ENCODE measurements at regions not wholly inside any gene's neighbourhood (a gene's known extent, or its start where the extent isn't known, plus 50 kb on each side); places are given as distances from the start of the nearest gene placed in this dataset.

- ATAC-seq (ENCODE audit: low read depth) = no peak
- no peak for DNase-seq (ENCODE audit: low spot score)
- Histone ChIP-seq H3K36me3 (ENCODE audit: low read depth) (no peaks in the 10 kb centered on the region), H3K4me3 (ENCODE audit: severe bottlenecking) (no peak overlapping the region), H3K4me1 (ENCODE audit: insufficient read depth, poor library complexity, severe bottlenecking) (no peaks in the 10 kb centered on the region), H3K9me3 (ENCODE audit: severe bottlenecking) (no peaks in the 10 kb centered on the region), H3K27ac (ENCODE audit: poor library complexity, severe bottlenecking) (no peak overlapping the region), H3K27me3 (ENCODE audit: insufficient read depth, poor library complexity, severe bottlenecking) (no peaks in the 10 kb centered on the region)
- TF ChIP-seq CTCF (IDR thresholded peaks at IDR 0.05; ENCODE audit: poor library complexity, severe bottlenecking) = no peak
Observed at GRCh38 chr11:34730544-34731295, 109.8 kb downstream of the EHF start.

- Histone ChIP-seq H3K4me3 (ENCODE audit: severe bottlenecking) (no peak overlapping the region), H3K9me3 (ENCODE audit: severe bottlenecking) (no peaks in the 10 kb centered on the region), H3K36me3 (ENCODE audit: low read depth) (no peaks in the 10 kb centered on the region), H3K4me1 (ENCODE audit: insufficient read depth, poor library complexity, severe bottlenecking) (no peaks in the 10 kb centered on the region), H3K27me3 (ENCODE audit: insufficient read depth, poor library complexity, severe bottlenecking) (no peaks in the 10 kb centered on the region), H3K27ac (ENCODE audit: poor library complexity, severe bottlenecking) (no peak overlapping the region)
- ATAC-seq (ENCODE audit: low read depth) (no peak), DNase-seq (ENCODE audit: low spot score) (no peak)
- no peak for TF ChIP-seq CTCF (IDR thresholded peaks at IDR 0.05; ENCODE audit: poor library complexity, severe bottlenecking)
Observed at GRCh38 chr11:34728609-34729008, 107.7 kb downstream of the EHF start.

GRCh38 chr11:34727228-34727737 is 106.4 kb downstream of the EHF start:
- Histone ChIP-seq H3K4me1 (ENCODE audit: insufficient read depth, poor library complexity, severe bottlenecking) (no peaks in the 10 kb centered on the region), H3K27me3 (ENCODE audit: insufficient read depth, poor library complexity, severe bottlenecking) (no peaks in the 10 kb centered on the region), H3K27ac (ENCODE audit: poor library complexity, severe bottlenecking) (no peak overlapping the region), H3K9me3 (ENCODE audit: severe bottlenecking) (no peaks in the 10 kb centered on the region), H3K36me3 (ENCODE audit: low read depth) (no peaks in the 10 kb centered on the region), H3K4me3 (ENCODE audit: severe bottlenecking) (no peak overlapping the region)
- no peak for ATAC-seq (ENCODE audit: low read depth)
- no peak for TF ChIP-seq CTCF (IDR thresholded peaks at IDR 0.05; ENCODE audit: poor library complexity, severe bottlenecking)
- DNase-seq (ENCODE audit: low spot score) = no peak

- no peak for DNase-seq (ENCODE audit: low spot score)
- no peak for ATAC-seq (ENCODE audit: low read depth)
- no peak overlapping the region for H3K4me3 ChIP-seq (ENCODE audit: severe bottlenecking)
- H3K4me1 ChIP-seq (ENCODE audit: insufficient read depth, poor library complexity, severe bottlenecking) = no peaks in the 10 kb centered on the region
- H3K36me3 ChIP-seq (ENCODE audit: low read depth) = no peaks in the 10 kb centered on the region
- H3K27ac ChIP-seq (ENCODE audit: poor library complexity, severe bottlenecking) = no peak overlapping the region
- no peak for TF ChIP-seq CTCF (IDR thresholded peaks at IDR 0.05; ENCODE audit: poor library complexity, severe bottlenecking)
- H3K9me3 ChIP-seq (ENCODE audit: severe bottlenecking) = no peaks in the 10 kb centered on the region
- no peaks in the 10 kb centered on the region for H3K27me3 ChIP-seq (ENCODE audit: insufficient read depth, poor library complexity, severe bottlenecking)
Observed at GRCh38 chr11:34724973-34725372, 104.1 kb downstream of the EHF start.

DNA sequence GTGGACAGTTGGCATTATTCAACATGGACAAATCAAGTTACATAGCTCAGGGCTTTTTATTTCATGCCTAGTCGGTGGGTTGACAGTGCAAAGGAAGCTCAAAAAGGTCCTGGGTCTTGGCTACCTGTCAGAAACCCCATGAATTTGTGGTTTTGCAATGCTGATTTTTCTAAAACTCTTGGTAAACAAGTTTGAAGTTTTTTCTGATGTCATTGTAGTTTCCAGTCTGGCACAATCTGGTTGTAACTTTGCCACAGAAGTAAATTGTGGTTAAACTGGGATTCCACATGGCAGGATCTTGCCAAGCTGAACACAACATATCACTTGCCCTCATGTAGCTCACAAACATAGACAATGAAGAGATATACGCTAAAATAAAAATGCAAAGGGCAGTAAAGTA is 100.8 kb downstream of the EHF start:
- DNase-seq (ENCODE audit: low spot score) = no peak
- H3K27ac ChIP-seq (ENCODE audit: poor library complexity, severe bottlenecking) = no peak overlapping the region
- ATAC-seq (ENCODE audit: low read depth) = no peak
- no peak overlapping the region for H3K4me3 ChIP-seq (ENCODE audit: severe bottlenecking)
- no peak for TF ChIP-seq CTCF (IDR thresholded peaks at IDR 0.05; ENCODE audit: poor library complexity, severe bottlenecking)
- no peaks in the 10 kb centered on the region for H3K36me3 ChIP-seq (ENCODE audit: low read depth)
- no peaks in the 10 kb centered on the region for H3K4me1 ChIP-seq (ENCODE audit: insufficient read depth, poor library complexity, severe bottlenecking)
- no peaks in the 10 kb centered on the region for H3K27me3 ChIP-seq (ENCODE audit: insufficient read depth, poor library complexity, severe bottlenecking)
- no peaks in the 10 kb centered on the region for H3K9me3 ChIP-seq (ENCODE audit: severe bottlenecking)
